ENCODE measurements at regions not wholly inside any gene's neighbourhood (a gene's known extent, or its start where the extent isn't known, plus 50 kb on each side); places are given as distances from the start of the nearest gene placed in this dataset.

DNA sequence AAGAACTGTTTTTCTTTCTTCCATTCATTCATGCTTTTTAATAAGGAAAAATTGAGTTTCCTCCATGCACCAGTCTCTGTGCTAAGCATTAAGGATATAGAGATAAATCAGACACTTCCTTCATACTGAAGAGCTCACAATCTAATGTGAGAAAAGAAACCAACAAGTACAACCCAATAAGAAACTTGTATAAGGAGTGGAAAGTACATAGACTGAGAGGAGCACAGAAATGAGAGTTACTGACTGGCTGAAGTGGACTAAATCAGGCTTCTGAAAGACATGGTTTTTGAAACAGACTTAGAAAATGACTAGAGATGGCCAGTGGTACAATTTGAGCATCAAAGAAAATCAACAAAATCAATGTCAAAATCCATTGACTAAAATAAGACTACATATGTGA lies 524.4 kb downstream of the PLPP3 start:
- Histone ChIP-seq H3K9me3 (ENCODE audit: control insufficient read depth, low read length) (no peaks in the 10 kb centered on the region), H3K27ac (ENCODE audit: low read length) (no peak overlapping the region), H3K27me3 (ENCODE audit: control insufficient read depth, insufficient read depth) (no peaks in the 10 kb centered on the region), H3K4me3 (ENCODE audit: low read length) (no peak overlapping the region), H3K4me1 (ENCODE audit: control insufficient read depth, insufficient read depth, low read length) (no peaks in the 10 kb centered on the region)
- ATAC-seq: no peak
- DNase-seq: no peak
- intact Hi-C loops (cut with DNase I): no loop called here

DNA sequence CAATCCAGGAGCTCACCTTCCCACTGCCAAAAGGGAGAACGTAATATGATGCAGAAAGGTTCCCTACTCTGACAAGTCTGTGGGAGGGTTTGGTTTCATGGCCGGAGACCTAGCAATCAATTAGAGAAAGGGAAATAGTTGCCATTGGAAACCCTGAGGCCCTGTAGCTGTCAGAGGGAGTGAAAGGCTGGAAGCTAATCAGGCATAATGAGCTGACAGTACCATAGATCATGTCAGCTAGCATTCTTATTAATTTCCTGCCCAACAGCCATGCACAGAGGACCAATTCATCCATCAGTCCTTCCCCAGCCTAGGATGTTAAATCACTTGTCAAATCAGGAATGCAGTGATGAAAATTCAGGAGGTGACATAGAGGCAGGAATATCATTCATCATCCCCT lies 527.3 kb downstream of the PLPP3 start:
- no peak for ATAC-seq
- no peak for DNase-seq
- 89% methylated on average over 2 of the region's 2 CpGs for WGBS
- intact Hi-C loops (cut with DNase I): no loop called here
- Histone ChIP-seq H3K27ac (ENCODE audit: low read length) (no peak overlapping the region), H3K27me3 (ENCODE audit: control insufficient read depth, insufficient read depth) (no peaks in the 10 kb centered on the region), H3K4me3 (ENCODE audit: low read length) (no peak overlapping the region), H3K9me3 (ENCODE audit: control insufficient read depth, low read length) (no peaks in the 10 kb centered on the region), H3K4me1 (ENCODE audit: control insufficient read depth, insufficient read depth, low read length) (no peaks in the 10 kb centered on the region)

DNA sequence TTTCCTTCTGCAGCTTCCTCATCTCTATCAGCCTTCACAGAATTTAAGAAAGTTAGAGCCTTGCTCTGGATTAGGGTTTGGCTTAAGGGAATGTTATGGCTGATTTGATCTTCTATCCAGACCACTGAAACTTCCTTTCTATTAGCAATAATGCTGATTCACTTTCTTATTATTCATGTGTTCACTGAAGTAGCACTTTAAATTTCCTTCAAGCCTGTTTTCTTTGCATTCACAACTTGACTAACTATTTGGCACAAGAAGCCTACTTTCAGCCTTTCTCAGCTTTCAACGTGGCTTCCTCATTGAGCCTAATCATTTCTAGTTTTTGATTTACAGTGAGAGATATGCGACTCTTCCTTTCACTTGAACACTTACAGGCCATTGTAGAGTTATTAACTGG lies 528.5 kb downstream of the PLPP3 start:
- DNase-seq (no peak), ATAC-seq (no peak)
- Histone ChIP-seq H3K27me3 (ENCODE audit: control insufficient read depth, insufficient read depth) (no peaks in the 10 kb centered on the region), H3K9me3 (ENCODE audit: control insufficient read depth, low read length) (no peaks in the 10 kb centered on the region), H3K27ac (ENCODE audit: low read length) (no peak overlapping the region), H3K4me1 (ENCODE audit: control insufficient read depth, insufficient read depth, low read length) (no peaks in the 10 kb centered on the region), H3K4me3 (ENCODE audit: low read length) (no peak overlapping the region)
- intact Hi-C loops (cut with DNase I): no loop called here
- 75% methylated on average over 2 of the region's 2 CpGs for WGBS

DNA sequence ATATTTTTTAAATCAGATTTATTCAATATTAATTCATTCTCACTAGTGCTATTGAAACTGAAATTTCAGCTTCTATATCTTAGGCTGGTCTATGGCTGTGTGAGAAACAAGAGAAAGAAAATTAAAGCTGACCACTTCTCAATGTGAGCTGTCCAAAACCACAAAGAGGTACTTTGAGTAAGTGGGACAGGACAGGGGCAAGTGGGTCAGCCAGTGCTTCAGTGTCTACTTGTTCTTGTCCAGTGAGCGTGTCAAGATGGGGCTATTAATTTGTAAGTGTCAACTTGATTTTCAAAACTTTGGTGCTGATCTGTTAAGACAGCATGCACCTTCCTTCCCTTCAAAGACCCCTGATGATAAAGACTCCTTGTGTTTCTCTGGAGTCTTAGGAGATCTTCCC lies 533.9 kb downstream of the PLPP3 start:
- intact Hi-C loops (cut with DNase I): no loop called here
- Histone ChIP-seq H3K27me3 (ENCODE audit: control insufficient read depth, insufficient read depth) (no peaks in the 10 kb centered on the region), H3K4me1 (ENCODE audit: control insufficient read depth, insufficient read depth, low read length) (no peaks in the 10 kb centered on the region), H3K27ac (ENCODE audit: low read length) (no peak overlapping the region), H3K4me3 (ENCODE audit: low read length) (no peak overlapping the region), H3K9me3 (ENCODE audit: control insufficient read depth, low read length) (no peaks in the 10 kb centered on the region)
- ATAC-seq (no peak), DNase-seq (no peak)
- 95% methylated on average over 1 of the region's 1 CpG for WGBS

DNA sequence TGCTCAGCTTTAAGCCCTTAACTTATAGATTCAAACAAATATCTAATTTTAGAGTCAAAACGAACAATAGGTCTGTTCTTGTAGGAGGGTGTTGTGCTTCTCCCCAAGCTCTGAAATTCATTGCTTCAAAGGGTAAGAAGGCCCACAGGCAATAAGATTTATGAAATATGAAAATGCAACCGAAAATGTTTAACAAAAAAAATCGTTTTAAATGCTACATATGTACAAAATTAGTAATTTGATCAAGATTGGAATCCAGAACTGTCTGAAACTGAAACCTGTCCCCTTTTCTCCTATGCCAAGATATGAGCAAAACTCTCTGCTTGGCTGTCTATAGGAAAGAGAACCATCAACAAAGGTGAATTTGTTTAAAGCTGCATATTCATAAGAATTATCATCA lies 534.3 kb downstream of the PLPP3 start:
- H3K9me3 ChIP-seq (ENCODE audit: control insufficient read depth, low read length): no peaks in the 10 kb centered on the region
- DNase-seq (no peak), ATAC-seq (no peak)
- no peak overlapping the region for H3K4me3 ChIP-seq (ENCODE audit: low read length)
- WGBS: 75% methylated on average over 3 of the region's 3 CpGs
- no peaks in the 10 kb centered on the region for H3K4me1 ChIP-seq (ENCODE audit: control insufficient read depth, insufficient read depth, low read length)
- H3K27ac ChIP-seq (ENCODE audit: low read length): no peak overlapping the region
- intact Hi-C loops (cut with DNase I): no loop called here
- H3K27me3 ChIP-seq (ENCODE audit: control insufficient read depth, insufficient read depth): no peaks in the 10 kb centered on the region

DNA sequence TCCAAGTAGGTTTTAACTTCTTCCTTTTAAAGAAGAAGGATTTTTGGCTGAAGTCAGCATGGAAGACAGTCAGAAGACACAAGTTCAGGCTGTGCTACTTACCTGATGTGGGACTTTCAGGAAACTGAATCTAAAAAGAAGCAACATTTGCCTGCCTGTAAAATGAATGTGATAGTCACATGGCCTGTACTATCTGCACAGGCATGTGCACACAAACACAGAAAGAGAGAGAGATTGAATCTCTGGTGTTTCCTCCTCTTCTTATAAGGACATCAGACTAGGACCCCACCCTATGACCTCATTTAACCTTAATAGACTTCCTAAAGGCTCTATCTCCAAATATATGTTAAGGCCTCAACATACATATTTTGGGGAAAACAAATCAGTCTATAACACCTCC lies 542.9 kb downstream of the PLPP3 start:
- no peak for DNase-seq
- Histone ChIP-seq H3K4me1 (ENCODE audit: control insufficient read depth, insufficient read depth, low read length) (peaks cover 9% of the 10 kb centered on the region), H3K27ac (ENCODE audit: low read length) (no peak overlapping the region), H3K27me3 (ENCODE audit: control insufficient read depth, insufficient read depth) (no peaks in the 10 kb centered on the region), H3K4me3 (ENCODE audit: low read length) (no peak overlapping the region), H3K9me3 (ENCODE audit: control insufficient read depth, low read length) (no peaks in the 10 kb centered on the region)
- no peak for ATAC-seq
- intact Hi-C loops (cut with DNase I): no loop called here

DNA sequence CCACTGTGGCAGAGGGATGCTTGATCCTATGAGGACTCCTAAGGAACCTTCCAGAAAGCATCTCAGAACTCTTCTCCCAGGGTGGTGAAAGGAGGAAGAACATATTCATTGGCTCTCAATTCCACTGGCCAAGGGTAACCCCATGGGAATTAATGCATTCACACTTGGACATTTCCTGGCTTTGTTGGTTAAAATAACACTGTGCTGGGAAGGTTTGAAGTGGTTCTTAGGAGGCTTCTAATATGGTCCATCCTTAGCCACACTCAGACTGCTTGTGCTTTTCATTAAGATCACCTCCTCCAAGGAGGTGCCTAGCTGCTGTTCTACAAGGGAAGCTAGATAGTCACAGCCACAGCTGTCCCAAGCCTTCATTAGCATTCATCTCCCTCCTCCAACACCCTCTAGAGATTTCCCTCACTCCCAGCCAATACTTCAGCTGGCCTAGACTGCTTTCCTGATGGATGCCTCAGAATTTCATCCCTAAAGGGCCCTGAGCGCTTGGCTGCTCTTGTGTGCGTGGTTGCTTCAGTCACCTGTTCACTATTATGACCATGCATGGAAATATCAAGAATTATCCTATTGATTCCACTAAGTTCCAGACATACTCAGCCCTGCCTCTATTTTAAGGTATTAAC lies 544.4 kb downstream of the PLPP3 start:
- WGBS: 84% methylated on average over 2 of the region's 2 CpGs
- no peak overlapping the region for H3K4me3 ChIP-seq (ENCODE audit: low read length)

DNA sequence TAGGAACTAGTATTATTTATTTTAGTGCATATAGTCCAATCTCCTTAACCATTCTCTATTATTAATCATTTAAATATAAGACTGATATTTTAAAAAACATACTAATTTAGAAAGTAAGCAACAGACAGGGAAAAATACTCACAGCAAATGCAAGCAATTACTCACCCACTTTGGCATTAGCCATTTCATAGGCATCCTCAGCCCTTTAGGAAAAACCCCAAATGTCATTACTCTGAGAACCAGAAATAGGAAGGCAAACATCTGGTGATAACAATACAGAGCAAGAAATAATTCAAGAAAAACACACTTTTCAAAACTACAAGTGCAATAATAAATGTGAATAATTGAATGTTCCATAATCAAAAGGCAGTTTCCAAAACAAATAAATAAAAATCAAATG lies 545.1 kb downstream of the PLPP3 start:
- ATAC-seq (no peak), DNase-seq (no peak)
- Histone ChIP-seq H3K27ac (ENCODE audit: low read length) (no peak overlapping the region), H3K4me1 (ENCODE audit: control insufficient read depth, insufficient read depth, low read length) (peaks cover 12% of the 10 kb centered on the region), H3K27me3 (ENCODE audit: control insufficient read depth, insufficient read depth) (no peaks in the 10 kb centered on the region), H3K4me3 (ENCODE audit: low read length) (no peak overlapping the region), H3K9me3 (ENCODE audit: control insufficient read depth, low read length) (no peaks in the 10 kb centered on the region)
- intact Hi-C loops (cut with DNase I): no loop called here

More for the DNA sequence above, 544.4 kb downstream of the PLPP3 start:
- H3K4me1 ChIP-seq (ENCODE audit: control insufficient read depth, insufficient read depth, low read length): peaks cover 9% of the 10 kb centered on the region
- ATAC-seq (peak; percentile 51 to 54), DNase-seq (no peak)
- no peaks in the 10 kb centered on the region for H3K27me3 ChIP-seq (ENCODE audit: control insufficient read depth, insufficient read depth)
- H3K27ac ChIP-seq (ENCODE audit: low read length): peak overlapping the region; percentile 45
- H3K9me3 ChIP-seq (ENCODE audit: control insufficient read depth, low read length): no peaks in the 10 kb centered on the region
- intact Hi-C loops (cut with DNase I): no loop called here

DNA sequence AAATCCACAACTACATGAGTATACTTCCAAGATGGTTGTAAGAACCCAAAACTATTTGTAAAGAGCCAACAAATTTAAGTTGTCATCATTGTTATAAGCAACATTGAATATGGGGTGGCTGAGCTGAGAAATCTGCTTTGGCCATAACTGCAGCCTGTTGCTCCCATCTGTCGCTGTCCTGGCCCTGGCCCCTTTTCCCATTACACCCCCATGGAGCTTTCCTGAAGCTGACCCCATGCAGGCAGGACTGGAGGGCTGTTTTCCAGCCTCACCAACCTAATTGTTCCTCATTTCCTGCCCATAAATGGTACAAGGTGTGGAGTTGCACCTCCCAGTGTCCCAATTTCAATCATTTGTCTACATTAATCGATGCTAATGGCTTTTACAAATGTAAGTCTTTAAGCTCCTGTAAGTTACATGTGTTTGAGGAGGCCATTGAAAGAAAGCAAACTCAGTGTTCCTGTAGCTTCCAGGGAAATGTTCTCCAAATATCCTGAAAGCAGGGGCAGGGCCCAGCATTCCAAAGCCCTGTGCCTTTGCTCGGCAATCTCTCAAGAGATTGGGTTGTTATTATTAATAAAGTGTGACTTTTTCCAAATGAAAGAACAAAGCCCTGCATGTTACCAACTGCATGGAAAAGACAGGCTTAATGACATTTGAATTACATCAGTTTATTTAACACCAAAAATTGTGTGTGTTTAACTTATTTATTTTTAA lies 545.9 kb downstream of the PLPP3 start:
- no peaks in the 10 kb centered on the region for H3K27me3 ChIP-seq (ENCODE audit: control insufficient read depth, insufficient read depth)
- H3K9me3 ChIP-seq (ENCODE audit: control insufficient read depth, low read length): no peaks in the 10 kb centered on the region
- intact Hi-C loops (cut with DNase I): no loop called here
- H3K4me1 ChIP-seq (ENCODE audit: control insufficient read depth, insufficient read depth, low read length): peaks cover 13% of the 10 kb centered on the region
- DNase-seq (peak in 1 of 3 donors; percentile 49), ATAC-seq (peak; percentile 29 to 57)
- 62% methylated on average over 3 of the region's 3 CpGs for WGBS
- H3K27ac ChIP-seq (ENCODE audit: low read length): no peak overlapping the region
- H3K4me3 ChIP-seq (ENCODE audit: low read length): no peak overlapping the region

DNA sequence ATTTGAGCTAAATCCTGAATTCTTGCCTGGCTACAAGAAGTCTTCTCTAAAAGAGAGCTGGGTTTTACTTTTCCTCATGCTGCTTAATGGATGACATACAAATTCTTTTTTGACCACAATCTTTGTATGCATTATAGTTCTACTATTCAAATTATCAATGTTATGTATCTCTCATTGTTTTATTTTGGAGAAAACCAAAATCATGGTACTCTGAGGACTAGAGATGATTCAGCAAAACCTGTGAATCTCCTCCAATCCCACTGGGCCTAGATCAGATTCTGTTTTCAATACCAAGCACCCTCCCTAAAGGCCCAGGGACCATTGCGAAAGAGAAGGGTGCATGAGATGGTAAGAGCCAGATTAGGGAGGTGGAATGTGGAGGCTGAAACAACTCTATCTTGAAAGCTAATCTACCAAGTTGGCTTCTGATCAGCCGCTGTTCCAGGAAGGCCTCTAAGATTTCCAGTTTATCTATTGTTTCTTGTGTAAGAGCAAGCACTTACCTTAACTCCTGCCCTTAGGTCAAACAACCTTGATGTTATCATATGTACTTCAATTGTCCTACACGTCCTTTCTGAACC lies 547.2 kb downstream of the PLPP3 start:
- Histone ChIP-seq H3K9me3 (ENCODE audit: control insufficient read depth, low read length) (no peaks in the 10 kb centered on the region), H3K27ac (ENCODE audit: low read length) (no peak overlapping the region), H3K4me1 (ENCODE audit: control insufficient read depth, insufficient read depth, low read length) (peaks cover 13% of the 10 kb centered on the region), H3K4me3 (ENCODE audit: low read length) (no peak overlapping the region), H3K27me3 (ENCODE audit: control insufficient read depth, insufficient read depth) (no peaks in the 10 kb centered on the region)
- WGBS: 85% methylated on average over 3 of the region's 3 CpGs
- ATAC-seq (no peak), DNase-seq (no peak)
- intact Hi-C loops (cut with DNase I): no loop called here

DNA sequence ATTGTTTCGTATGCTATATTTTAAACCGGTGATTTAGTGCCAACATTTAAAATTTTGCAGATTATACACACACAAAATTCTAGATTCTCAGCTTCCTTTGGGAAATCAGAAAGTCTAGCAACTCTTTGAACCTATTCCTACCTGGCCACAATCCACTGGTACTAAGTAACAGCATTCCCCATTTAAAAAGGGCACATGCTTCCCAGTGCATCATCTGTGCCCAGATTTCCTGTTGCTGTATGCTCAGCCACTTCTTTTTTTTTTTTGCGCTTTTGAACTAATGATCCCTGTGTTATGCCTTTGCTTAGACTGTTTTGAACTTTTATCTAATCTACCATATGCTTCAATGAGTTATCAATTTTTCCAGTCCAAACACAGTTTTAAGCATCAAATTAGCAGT lies 548.4 kb downstream of the PLPP3 start:
- Histone ChIP-seq H3K27me3 (ENCODE audit: control insufficient read depth, insufficient read depth) (no peaks in the 10 kb centered on the region), H3K27ac (ENCODE audit: low read length) (no peak overlapping the region), H3K4me3 (ENCODE audit: low read length) (no peak overlapping the region), H3K4me1 (ENCODE audit: control insufficient read depth, insufficient read depth, low read length) (peaks cover 13% of the 10 kb centered on the region), H3K9me3 (ENCODE audit: control insufficient read depth, low read length) (no peaks in the 10 kb centered on the region)
- no peak for ATAC-seq
- intact Hi-C loops (cut with DNase I): no loop called here
- DNase-seq: no peak
- 95% methylated on average over 3 of the region's 3 CpGs for WGBS

Data from right cardiac atrium (tissue), 5 donors.